SK-N-MC (cell line): ENCODE measurements at regions not wholly inside any gene's neighbourhood (a gene's known extent, or its start where the extent isn't known, plus 50 kb on each side); places are given as distances from the start of the nearest gene placed in this dataset.

Experiments used
- EZH2 ChIP-seq: fragments of 200-600 bp; sonication (generic); IDR thresholded peaks from one replicate; pipeline ENCODE4 v1.6.1; 2017; ENCODE audit warnings: antibody characterized with exemption
- FOXP2 ChIP-seq: optimal IDR thresholded peaks from 2 replicates; pipeline ENCODE3; 2011; ENCODE audit warnings: mild to moderate bottlenecking, moderate library complexity; ENCODE audit not compliant: insufficient read depth; ENCODE audit errors: extremely low read length, control extremely low read depth
- POLR2AphosphoS5 ChIP-seq: IDR thresholded peaks from 2 replicates; pipeline ENCODE4 v1.6.1; 2012; ENCODE audit warnings: mild to moderate bottlenecking, low read depth, low read length, borderline replicate concordance

- TF ChIP-seq EZH2 (no peak), POLR2AphosphoS5 (no peak), FOXP2 (no peak)
Observed at GRCh38 chr14:66092748-66093147, 393.4 kb upstream of the CCDC196 start.
